Esophagus (tissue), 2 donors: ENCODE measurements at regions not wholly inside any gene's neighbourhood (a gene's known extent, or its start where the extent isn't known, plus 50 kb on each side); places are given as distances from the start of the nearest gene placed in this dataset.

Experiments used
- H3K27ac ChIP-seq, 2 donors: one replicate each; pipeline ENCODE4 v1.5.1; 2013; ENCODE audit warnings: low read depth in 2 of 2, mild to moderate bottlenecking in 2 of 2, inconsistent platforms in 1 of 2, low read length in 1 of 2, moderate library complexity in 1 of 2
- H3K27me3 ChIP-seq, 2 donors: one replicate each; pipeline ENCODE4 v1.6.1; 2013; ENCODE audit warnings: low read length in 2 of 2, control low read depth in 1 of 2, mild to moderate bottlenecking in 1 of 2; ENCODE audit not compliant: insufficient read depth in 2 of 2, control insufficient read depth in 1 of 2
- H3K36me3 ChIP-seq, 2 donors: one replicate each; pipeline ENCODE4 v1.6.1; 2013; ENCODE audit warnings: low read length in 1 of 2; ENCODE audit not compliant: control insufficient read depth in 2 of 2, insufficient read depth in 2 of 2
- H3K4me1 ChIP-seq, 2 donors: one replicate each; pipeline ENCODE4 v1.6.1; 2013; ENCODE audit warnings: low read length in 1 of 2; ENCODE audit not compliant: control insufficient read depth in 2 of 2, insufficient read depth in 2 of 2
- H3K4me3 ChIP-seq, 2 donors: one replicate each; pipeline ENCODE4 v1.5.1; 2013; ENCODE audit warnings: low read length in 2 of 2, mild to moderate bottlenecking in 2 of 2, low read depth in 1 of 2, moderate library complexity in 1 of 2
- H3K9me3 ChIP-seq, 2 donors: one replicate each; pipeline ENCODE4 v1.6.1; 2013; ENCODE audit warnings: mild to moderate bottlenecking in 2 of 2, low read depth in 1 of 2, low read length in 1 of 2, moderate library complexity in 1 of 2; ENCODE audit not compliant: control insufficient read depth in 2 of 2, insufficient read depth in 1 of 2
- WGBS, 2 donors: extraction: QIAGEN DNeasy Blood & Tissue Kit; methylation state at CpG; one replicate each; pipeline ENCODE4 v1.1.7; 2013; 5-methylcytosine and 5-hydroxymethylcytosine counted together
- donor health status: healthy with polysubstance abuse.
- donor health status: Bipolar disorder and iron deficiency.

GRCh38 chr6:7050004-7050403, 57.8 kb upstream of the RREB1 start:
- H3K36me3 ChIP-seq: no peaks in the 10 kb centered on the region
- no peak overlapping the region for H3K4me3 ChIP-seq
- H3K9me3 ChIP-seq: no peaks in the 10 kb centered on the region
- H3K4me1 ChIP-seq: no peaks in the 10 kb centered on the region
- H3K27me3 ChIP-seq: no peaks in the 10 kb centered on the region
- H3K27ac ChIP-seq: peak overlapping the region; percentile 17 to 46
- WGBS, 2 donors: 43 to 55% methylated on average over 2 of the region's 2 CpGs

GRCh38 chr6:7050872-7051779, 56.6 kb upstream of the RREB1 start:
- Histone ChIP-seq H3K36me3 (no peaks in the 10 kb centered on the region), H3K27ac (peak overlapping the region; percentile 98 to 100), H3K4me3 (peak overlapping the region; percentile 62 to 73), H3K4me1 (no peaks in the 10 kb centered on the region), H3K9me3 (no peaks in the 10 kb centered on the region), H3K27me3 (no peaks in the 10 kb centered on the region)
- WGBS, 2 donors: 11% methylated on average over 51 to 68 of the region's 68 CpGs

DNA sequence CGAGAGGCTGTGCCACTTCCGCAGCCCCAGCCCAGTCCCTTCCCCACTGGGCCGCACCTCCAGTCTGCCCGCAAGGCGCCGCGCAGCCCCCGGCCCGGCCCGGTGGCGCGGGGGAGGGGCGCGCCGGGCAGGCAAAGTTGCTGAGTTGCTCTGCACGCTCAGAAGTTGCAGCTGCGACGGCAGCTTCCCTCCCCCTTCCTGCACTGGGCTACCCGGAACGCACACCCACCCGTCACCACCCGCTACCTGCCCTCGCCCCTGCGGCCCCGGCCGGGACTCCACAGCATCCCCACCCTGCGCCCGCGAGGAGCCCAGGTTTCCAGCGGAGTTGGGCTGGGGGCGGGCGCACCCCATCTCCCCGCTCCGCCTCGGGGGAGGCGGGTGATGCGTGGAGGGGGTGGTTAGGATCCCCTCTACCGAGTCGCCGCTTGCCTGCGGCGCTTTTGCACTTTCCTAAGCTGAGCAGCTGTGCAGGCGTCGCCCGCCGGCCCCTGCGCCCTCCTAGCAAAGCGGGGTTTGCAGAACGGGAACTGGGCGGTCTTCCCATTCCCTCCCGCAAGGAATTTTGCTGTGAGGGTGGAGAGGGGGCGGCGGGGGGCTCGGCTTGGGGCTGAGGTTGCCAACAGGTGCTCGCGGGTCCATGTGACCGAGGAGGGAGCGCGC, 55.9 kb upstream of the RREB1 start:
- peak overlapping the region; percentile 98 to 100 for H3K27ac ChIP-seq
- WGBS, 2 donors: 0 to 1% methylated on average over 46 to 59 of the region's 59 CpGs
- no peaks in the 10 kb centered on the region for H3K36me3 ChIP-seq
- no peaks in the 10 kb centered on the region for H3K4me1 ChIP-seq
- H3K4me3 ChIP-seq: peak overlapping the region; percentile 62 to 73
- H3K9me3 ChIP-seq: no peaks in the 10 kb centered on the region
- no peaks in the 10 kb centered on the region for H3K27me3 ChIP-seq

- H3K27me3 ChIP-seq: no peaks in the 10 kb centered on the region
- no peaks in the 10 kb centered on the region for H3K9me3 ChIP-seq
- peak overlapping the region; percentile 62 to 73 for H3K4me3 ChIP-seq
- WGBS, 2 donors: 3% methylated on average over 29 to 31 of the region's 31 CpGs
- H3K36me3 ChIP-seq: no peaks in the 10 kb centered on the region
- H3K27ac ChIP-seq: peak overlapping the region; percentile 98 to 100
- H3K4me1 ChIP-seq: no peaks in the 10 kb centered on the region
Observed at GRCh38 chr6:7052443-7053011, 55.2 kb upstream of the RREB1 start.

- Histone ChIP-seq H3K27ac (peak overlapping the region; percentile 98 to 100), H3K36me3 (no peaks in the 10 kb centered on the region), H3K9me3 (no peaks in the 10 kb centered on the region), H3K4me3 (peak overlapping the region in 1 of 2 donors; percentile 62), H3K27me3 (no peaks in the 10 kb centered on the region), H3K4me1 (peaks cover 0 to 2% of the 10 kb centered on the region in 2 donors)
- 40 to 45% methylated on average over 5 of the region's 5 CpGs for WGBS, 2 donors
Observed at GRCh38 chr6:7053125-7053774, 54.5 kb upstream of the RREB1 start.
